K562 (cell line): ENCODE measurements at regions not wholly inside any gene's neighbourhood (a gene's known extent, or its start where the extent isn't known, plus 50 kb on each side); places are given as distances from the start of the nearest gene placed in this dataset.

ENCODE experiments used
- TCF7 ChIP-seq: sonication (generic); IDR thresholded peaks from 2 replicates; pipeline ENCODE4 v1.6.1; 2016; ENCODE audit warnings: antibody characterized with exemption, borderline replicate concordance
- ZBTB33 ChIP-seq: sonication (generic); formaldehyde crosslinking; IDR thresholded peaks from 2 replicates; pipeline ENCODE4 v1.8.1; 2023; ENCODE audit warnings: mild to moderate bottlenecking, missing genetic modification reagents
- ZNF121 ChIP-seq: sonication (generic); formaldehyde crosslinking; conservative IDR thresholded peaks from 2 replicates; pipeline ENCODE4 v1.8.0; 2022; ENCODE audit warnings: missing genetic modification reagents

GRCh38 chr21:16421007-16421406 is 691.2 kb downstream of the USP25 start:
- TF ChIP-seq TCF7 (no peak), ZBTB33 (CRISPR knock-in tag) (no peak), ZNF121 (CRISPR knock-in tag) (no peak)
